Stomach (tissue), 8 donors: ENCODE measurements at regions not wholly inside any gene's neighbourhood (a gene's known extent, or its start where the extent isn't known, plus 50 kb on each side); places are given as distances from the start of the nearest gene placed in this dataset.
"Not testable (repeated sequence)": the region's sequence is repeated elsewhere in the genome, so short reads cannot be mapped to it uniquely, and the experiment has no call there.

Experiments
- DNase-seq, 2 donors: peaks; one replicate each; pipeline versions ENCODE4 v3.0.0 to v3.0.0-alpha.2; 2013 to 2019
- H3K27ac ChIP-seq, 5 donors: fragments of 200-600 bp in 4 of 5; sonication (generic) in 4 of 5; one replicate each; pipeline ENCODE4 v1.5.1; 2013 to 2019; ENCODE audit warnings: mild to moderate bottlenecking in 1 of 5, moderate library complexity in 1 of 5
- H3K27me3 ChIP-seq, 3 donors: fragments of 200-600 bp; sonication (generic); one replicate each; pipeline ENCODE4 v1.5.1; 2017 to 2019; ENCODE audit warnings: mixed run types in 1 of 3
- H3K36me3 ChIP-seq, 4 donors: fragments of 200-600 bp; sonication (generic); 1 replicate in 3 of 4; 2 replicates in 1 of 4; pipeline ENCODE4 v1.5.1; 2016 to 2019
- H3K4me1 ChIP-seq, 4 donors: fragments of 200-600 bp; sonication (generic); one replicate each; pipeline ENCODE4 v1.5.1; 2016 to 2019
- H3K4me3 ChIP-seq, 4 donors: fragments of 200-600 bp; sonication (generic) in 3 of 4; one replicate each; pipeline ENCODE4 v1.5.1; 2016 to 2019; ENCODE audit warnings: mild to moderate bottlenecking in 1 of 4
- H3K9me3 ChIP-seq, 4 donors: fragments of 200-600 bp; sonication (generic); one replicate each; pipeline ENCODE4 v1.5.1; 2016 to 2019
- POLR2AphosphoS5 ChIP-seq, 3 donors: sonication (generic); formaldehyde crosslinking; IDR thresholded peaks; one replicate each; pipeline ENCODE4 v1.6.1; 2016; ENCODE audit warnings: antibody characterized with exemption in 3 of 3
- WGBS, 5 donors: extraction: QIAGEN DNeasy Blood & Tissue Kit in 3 of 5; methylation state at CpG; one replicate each; pipeline versions ENCODE4 v1.1.5 to v1.1.7; 2013 to 2018; 5-methylcytosine and 5-hydroxymethylcytosine counted together
- intact Hi-C: fragments of 100-400 bp; cut with DNase I; formaldehyde crosslinking; loops from one replicate; pipeline ENCODE4 v1.15.1; 2023; ENCODE audit warnings: low total_unique reads
- donor health status: healthy with polysubstance abuse.
- donor health status: Bipolar disorder and iron deficiency.
- donor health status: healthy.

- H3K4me1 ChIP-seq, H3K27ac ChIP-seq, intact Hi-C loops, H3K36me3 ChIP-seq, H3K27me3 ChIP-seq, H3K9me3 ChIP-seq, H3K4me3 ChIP-seq: not testable (repeated sequence)
- 12 to 41% (median 37%) methylated on average over 3 to 5 of the region's 15 CpGs; no CpG with 5 or more reads in 2 of the 5 donors for WGBS, 5 donors
- DNase-seq: peak in 1 of 2 donors; percentile 57
Observed at GRCh38 chr21:5095628-5096027, 5425.8 kb upstream of the TPTE start.

GRCh38 chr21:5098010-5098743 lies 5423.2 kb upstream of the TPTE start:
- H3K9me3 ChIP-seq, H3K4me1 ChIP-seq, DNase-seq, H3K27me3 ChIP-seq, H3K27ac ChIP-seq, H3K4me3 ChIP-seq, H3K36me3 ChIP-seq, intact Hi-C loops: not testable (repeated sequence)
- 34 to 79% (median 61%) methylated on average over 6 to 13 of the region's 25 CpGs; no CpG with 5 or more reads in 2 of the 5 donors for WGBS, 5 donors

- intact Hi-C loops, H3K36me3 ChIP-seq, H3K4me3 ChIP-seq, H3K27me3 ChIP-seq, DNase-seq, H3K4me1 ChIP-seq, H3K27ac ChIP-seq, H3K9me3 ChIP-seq: not testable (repeated sequence)
- WGBS, 5 donors: no CpG with 5 or more reads among the region's 22 CpGs
Observed at GRCh38 chr21:5100604-5101174, 5420.7 kb upstream of the TPTE start.

- H3K4me3 ChIP-seq, intact Hi-C loops, H3K27me3 ChIP-seq, H3K9me3 ChIP-seq, H3K36me3 ChIP-seq, H3K4me1 ChIP-seq: not testable (repeated sequence)
- H3K27ac ChIP-seq: peak overlapping the region in 3 of 5 donors; percentile 34 to 53 (median 35)
- DNase-seq: peak; percentile 45 to 50
- TF ChIP-seq POLR2AphosphoS5 (IDR thresholded peaks at IDR 0.05): peak in 1 of 3 donors; percentile 16
- 26 to 38% (median 31%) methylated on average over 6 to 9 of the region's 14 CpGs; no CpG with 5 or more reads in 2 of the 5 donors for WGBS, 5 donors
Observed at GRCh38 chr21:5101749-5102148, 5419.6 kb upstream of the TPTE start.

GRCh38 chr21:5103880-5104561 lies 5417.4 kb upstream of the TPTE start:
- H3K9me3 ChIP-seq, H3K36me3 ChIP-seq, H3K4me1 ChIP-seq, H3K27me3 ChIP-seq, DNase-seq, intact Hi-C loops, H3K4me3 ChIP-seq: not testable (repeated sequence)
- WGBS, 5 donors: 72 to 100% (median 84%) methylated on average over 1 to 13 of the region's 27 CpGs; no CpG with 5 or more reads in 1 of the 5 donors
- H3K27ac ChIP-seq: peak overlapping the region in 1 of 5 donors; percentile 26

GRCh38 chr21:5104562-5104928 lies 5416.8 kb upstream of the TPTE start:
- H3K4me3 ChIP-seq, H3K36me3 ChIP-seq, H3K27ac ChIP-seq, DNase-seq, H3K9me3 ChIP-seq, intact Hi-C loops, H3K27me3 ChIP-seq, H3K4me1 ChIP-seq: not testable (repeated sequence)
- 83 to 97% (median 93%) methylated on average over 3 to 6 of the region's 11 CpGs; no CpG with 5 or more reads in 1 of the 5 donors for WGBS, 5 donors

GRCh38 chr21:5105939-5106708 lies 5415.3 kb upstream of the TPTE start:
- H3K4me3 ChIP-seq, intact Hi-C loops, H3K4me1 ChIP-seq, H3K36me3 ChIP-seq, H3K9me3 ChIP-seq, H3K27me3 ChIP-seq, DNase-seq: not testable (repeated sequence)
- WGBS, 5 donors: 84 to 97% (median 88%) methylated on average over 6 to 17 of the region's 35 CpGs; no CpG with 5 or more reads in 2 of the 5 donors
- H3K27ac ChIP-seq: peak overlapping the region in 1 of 5 donors; percentile 26

- 70 to 91% (median 82%) methylated on average over 2 to 7 of the region's 23 CpGs for whole genome bisulfite sequencing, 5 donors
- H3K4me3 ChIP-seq, H3K9me3 ChIP-seq, intact Hi-C loops, DNase-seq, H3K4me1 ChIP-seq, H3K27me3 ChIP-seq, H3K36me3 ChIP-seq: not testable (repeated sequence)
- H3K27ac ChIP-seq: peak overlapping the region in 3 of 5 donors; percentile 60 to 64 (median 61)
Observed at GRCh38 chr21:5106767-5107464, 5414.5 kb upstream of the TPTE start.

GRCh38 chr21:5107637-5108036 lies 5413.7 kb upstream of the TPTE start:
- no CpG with 5 or more reads among the region's 20 CpGs for WGBS, 5 donors
- intact Hi-C loops: not testable (repeated sequence)

GRCh38 chr21:5108048-5108775 lies 5413.2 kb upstream of the TPTE start:
- WGBS, 5 donors: 0 to 26% (median 14%) methylated on average over 1 to 5 of the region's 19 CpGs; no CpG with 5 or more reads in 1 of the 5 donors
- intact Hi-C loops, H3K9me3 ChIP-seq, DNase-seq, H3K4me3 ChIP-seq, H3K27ac ChIP-seq, H3K4me1 ChIP-seq, H3K27me3 ChIP-seq, H3K36me3 ChIP-seq: not testable (repeated sequence)

More at GRCh38 chr21:5107637-5108036, 5413.7 kb upstream of the TPTE start:
- H3K27me3 ChIP-seq, H3K4me1 ChIP-seq, H3K9me3 ChIP-seq, H3K4me3 ChIP-seq, H3K27ac ChIP-seq, DNase-seq, H3K36me3 ChIP-seq: not testable (repeated sequence)
